T47D (cell line): ENCODE measurements at regions not wholly inside any gene's neighbourhood (a gene's known extent, or its start where the extent isn't known, plus 50 kb on each side); places are given as distances from the start of the nearest gene placed in this dataset.
"Not testable (repeated sequence)": the region's sequence is repeated elsewhere in the genome, so short reads cannot be mapped to it uniquely, and the experiment has no call there.

Experiments used
- DNase-seq, 2 experiments: peaks; one replicate each; pipeline versions ENCODE4 v3.0.0 to v3.0.0-alpha.2; 2011 to 2012; ENCODE audit warnings: low read depth in 1 of 2, low spot score in 1 of 2
- JUND ChIP-seq: IDR thresholded peaks from 2 replicates; pipeline ENCODE4 v1.6.1; 2012; ENCODE audit warnings: low read depth
- in situ Hi-C: cut with HindIII; loops from 2 replicates; pipeline ENCODE4 v1.10.0; 2016; ENCODE audit warnings: low sequenced_read_pairs, low pct_unique_long_range_greater_than_20kb

DNA sequence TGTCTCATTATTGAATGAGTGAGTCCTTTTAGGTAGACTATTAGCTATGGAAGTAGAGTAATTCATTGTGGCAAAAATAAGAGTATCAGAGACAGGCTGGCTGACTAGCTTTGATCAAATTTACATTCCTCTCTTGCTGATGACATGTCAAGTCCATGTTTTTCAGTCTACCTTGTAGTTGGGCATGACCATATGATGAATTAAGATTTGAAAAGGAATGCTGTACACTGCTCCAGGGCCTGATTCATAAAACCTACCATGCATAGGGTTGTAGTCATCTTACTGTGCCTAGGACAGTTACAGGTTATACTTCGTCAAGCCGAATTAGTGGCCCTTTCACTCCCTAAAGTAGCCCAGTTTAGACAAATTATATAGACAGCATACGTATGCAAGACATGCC is 545.7 kb upstream of the MIS18BP1 start:
- DNase-seq: no peak
- in situ Hi-C loops: no loop called here
- TF ChIP-seq JUND: no peak

DNA sequence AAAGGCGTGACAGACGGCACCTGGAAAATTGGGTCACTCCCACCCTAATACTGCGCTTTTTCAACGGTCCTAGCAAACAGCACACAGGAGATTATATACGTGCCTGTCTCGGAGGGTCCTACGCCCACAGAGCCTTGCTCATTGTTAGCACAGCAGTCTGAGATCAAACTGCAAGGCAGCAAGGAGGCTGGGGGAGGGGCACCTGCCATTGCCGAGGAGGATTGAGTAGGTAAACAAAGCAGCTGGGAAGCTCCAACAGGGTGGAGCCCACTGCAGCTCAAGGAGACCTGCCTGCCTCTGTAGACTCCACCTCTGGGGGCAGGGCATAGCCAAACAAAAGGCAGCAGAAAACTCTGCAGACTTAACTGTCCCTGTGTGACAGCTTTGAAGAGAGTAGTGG is 543.0 kb upstream of the MIS18BP1 start:
- not testable (repeated sequence) for DNase-seq

DNA sequence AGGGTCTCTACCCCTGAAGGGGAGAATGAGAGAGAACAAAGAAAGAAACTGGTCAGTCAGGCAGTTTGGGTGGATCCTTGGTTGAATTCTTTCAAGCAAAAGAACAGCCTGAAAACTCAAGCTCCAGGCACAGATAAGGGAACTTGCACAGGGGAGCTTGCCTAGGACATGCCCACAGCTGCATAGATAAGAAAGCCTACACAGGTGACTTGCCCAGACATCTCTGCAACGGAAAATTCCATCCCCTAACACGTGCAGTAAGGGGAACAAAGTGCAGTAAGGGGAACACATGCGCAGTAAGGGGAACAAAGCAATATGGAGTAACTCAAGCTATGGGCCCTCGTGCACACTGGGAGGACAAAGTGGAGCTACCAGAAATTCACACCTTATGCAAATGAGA is 540.1 kb upstream of the MIS18BP1 start:
- DNase-seq: no peak
- TF ChIP-seq JUND: no peak
- in situ Hi-C loops: no loop called here

More for the DNA sequence above, 543.0 kb upstream of the MIS18BP1 start:
- in situ Hi-C loops: not testable (repeated sequence)

DNA sequence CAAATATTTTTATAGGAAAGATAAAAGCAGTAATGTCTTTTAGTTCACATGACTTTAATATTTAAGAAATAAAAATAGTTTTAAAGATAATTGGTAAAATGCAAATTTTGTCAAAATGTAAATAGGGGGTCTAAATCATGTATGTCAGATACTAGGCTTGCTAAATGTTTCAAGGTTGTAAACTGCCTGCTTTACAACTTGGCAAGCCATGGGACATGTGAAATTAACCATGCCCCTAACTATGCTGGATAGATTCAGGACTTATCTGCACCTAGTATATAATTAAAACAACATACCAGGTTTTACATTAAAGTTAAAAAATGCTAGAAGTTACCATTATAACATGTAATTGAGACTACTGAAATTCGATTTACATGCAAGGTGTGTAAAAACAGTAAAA is 537.3 kb upstream of the MIS18BP1 start:
- DNase-seq: no peak
- no peak for TF ChIP-seq JUND
- in situ Hi-C loops: no loop called here

DNA sequence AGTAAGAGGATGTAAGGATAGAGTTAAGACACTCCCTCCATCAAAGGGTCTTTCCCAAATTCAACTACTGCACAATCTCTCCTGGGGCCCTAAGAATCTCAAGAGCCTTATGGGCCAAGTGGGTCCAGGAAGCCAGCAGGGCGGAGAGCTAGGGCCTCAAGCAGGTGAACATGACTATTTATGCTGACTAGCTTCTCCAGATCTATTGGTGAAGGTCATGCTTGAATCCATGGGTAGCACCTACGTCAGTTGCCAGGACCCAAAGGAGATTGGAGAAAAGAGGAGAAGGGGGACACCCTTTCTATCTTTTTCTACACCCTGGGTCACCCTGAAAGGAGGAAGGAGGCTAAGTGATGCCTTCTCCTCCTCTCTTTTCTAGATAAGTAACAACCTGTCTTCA is 534.2 kb upstream of the MIS18BP1 start:
- in situ Hi-C loops: no loop called here
- no peak for DNase-seq
- TF ChIP-seq JUND: no peak

DNA sequence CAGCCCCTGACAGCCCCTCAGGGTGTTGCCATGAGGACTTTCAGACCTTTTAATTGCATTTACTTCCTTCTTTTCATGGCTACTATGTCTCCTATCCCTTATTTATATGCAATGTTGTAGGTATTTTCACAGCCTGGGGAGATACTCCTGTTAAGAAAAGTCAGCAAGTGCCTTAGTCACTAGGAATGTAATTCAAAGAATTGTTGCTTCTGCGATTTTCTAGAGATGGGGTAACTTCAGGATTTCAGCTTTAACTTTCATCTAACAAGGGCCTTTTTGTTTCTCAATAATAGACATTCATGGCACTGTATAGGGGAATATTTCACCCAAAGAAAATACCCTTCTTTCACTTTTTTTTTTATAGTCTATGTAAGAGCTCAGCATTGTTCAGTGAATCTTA is 533.3 kb upstream of the MIS18BP1 start:
- in situ Hi-C loops: no loop called here
- DNase-seq: no peak
- no peak for TF ChIP-seq JUND

DNA sequence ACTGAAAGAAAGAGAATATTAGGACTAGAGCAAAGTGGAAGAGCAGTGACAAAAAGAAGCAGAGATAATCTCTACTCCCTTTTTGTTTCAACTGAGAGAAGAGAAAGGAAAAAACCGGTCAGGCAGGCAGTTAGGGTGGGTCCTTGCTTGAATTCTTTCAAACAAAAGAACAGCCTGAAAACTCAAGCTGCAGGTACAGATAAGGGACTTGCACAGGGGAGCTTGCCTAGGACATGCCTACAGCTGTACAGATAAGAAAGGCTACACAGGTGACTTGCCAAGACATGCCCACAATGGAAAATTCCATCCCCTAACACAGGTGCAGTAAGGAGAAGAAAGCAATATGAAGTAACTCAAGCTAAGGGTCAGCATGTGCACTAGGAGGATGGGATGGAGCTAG is 532.2 kb upstream of the MIS18BP1 start:
- DNase-seq: peak in 1 of 2 experiments; percentile 37
- no peak for TF ChIP-seq JUND
- in situ Hi-C loops: no loop called here

DNA sequence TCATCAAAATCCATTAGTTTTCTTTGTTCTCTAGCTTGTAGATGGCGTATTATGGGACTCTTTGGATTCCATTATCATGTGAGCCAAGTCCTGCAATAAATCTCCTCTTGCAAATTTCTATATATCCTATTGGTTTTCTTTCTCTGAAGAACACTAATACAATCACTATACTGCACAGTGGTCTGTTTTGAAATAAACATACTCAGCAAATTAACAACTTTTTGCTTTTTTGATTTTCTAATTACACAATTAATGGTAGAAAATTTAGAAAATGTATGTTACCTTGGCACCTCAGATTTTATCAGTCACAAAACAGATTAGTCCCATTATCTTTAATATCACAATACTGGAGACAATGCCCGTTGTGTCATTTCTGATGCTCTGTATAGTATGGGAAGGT is 513.2 kb upstream of the MIS18BP1 start:
- DNase-seq: no peak
- no peak for TF ChIP-seq JUND
- in situ Hi-C loops: no loop called here

DNA sequence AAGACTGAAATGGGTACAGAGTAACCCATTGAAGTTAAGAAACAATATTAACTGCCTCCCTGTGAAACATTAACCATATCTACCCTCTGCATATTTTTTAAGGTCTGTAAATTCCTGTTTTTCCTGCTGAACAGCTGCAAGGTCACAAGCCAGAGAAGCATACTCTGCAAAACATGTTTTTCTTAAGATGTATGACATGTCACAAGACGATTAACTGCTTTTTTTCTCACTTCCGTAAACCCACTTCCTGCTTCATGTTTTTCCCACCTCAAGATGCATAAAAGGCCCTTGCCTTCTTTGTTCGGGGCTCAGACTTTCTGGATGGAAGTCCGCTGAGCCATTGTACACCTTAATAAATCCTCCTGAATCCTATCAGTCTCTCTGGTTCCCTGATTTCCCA is 504.7 kb upstream of the MIS18BP1 start:
- TF ChIP-seq JUND: no peak
- in situ Hi-C loops: no loop called here

DNA sequence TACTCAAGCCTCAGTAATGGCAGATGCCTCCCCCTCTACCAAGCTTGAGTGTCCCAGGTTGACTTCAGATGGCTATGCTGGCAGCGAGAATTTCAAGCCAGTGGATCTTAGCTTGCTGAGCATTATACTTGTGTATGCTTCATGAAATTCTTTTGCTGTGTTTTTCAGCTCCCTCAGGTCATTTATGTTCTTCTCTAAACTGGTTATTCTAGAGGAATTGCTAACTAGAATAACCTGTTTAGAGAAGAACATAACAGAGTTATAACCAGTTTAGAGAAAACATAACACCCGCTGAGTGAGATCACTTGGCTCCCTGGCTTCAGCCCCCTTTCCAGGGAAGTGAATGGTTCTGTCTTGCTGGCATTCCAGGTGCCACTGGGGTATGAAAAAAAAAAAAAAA is 503.4 kb upstream of the MIS18BP1 start:
- peak in 1 of 2 experiments; percentile 74 for DNase-seq
- in situ Hi-C loops: not testable (repeated sequence)

More for the DNA sequence above, 504.7 kb upstream of the MIS18BP1 start:
- DNase-seq: peak in 1 of 2 experiments; percentile 12

DNA sequence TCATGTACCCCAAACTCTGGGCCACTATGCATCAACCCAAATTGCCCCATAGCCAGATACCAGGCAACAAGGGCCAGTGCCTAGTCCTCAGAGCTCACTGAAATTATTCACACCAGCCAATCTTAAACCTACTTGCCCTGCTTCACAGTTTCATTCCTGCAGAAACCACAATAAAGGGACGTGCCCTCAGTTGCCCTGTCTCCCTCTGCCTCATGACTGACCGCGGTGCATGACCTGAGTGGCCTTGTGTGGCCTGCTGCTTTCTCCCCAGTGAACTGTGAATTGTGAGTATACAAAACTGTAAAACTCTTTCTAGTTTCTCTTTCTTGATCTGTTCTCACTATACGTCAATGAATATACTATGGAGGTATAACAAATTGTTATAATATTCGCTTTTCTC is 490.9 kb upstream of the MIS18BP1 start:
- no peak for DNase-seq
- in situ Hi-C loops: no loop called here
- no peak for TF ChIP-seq JUND

DNA sequence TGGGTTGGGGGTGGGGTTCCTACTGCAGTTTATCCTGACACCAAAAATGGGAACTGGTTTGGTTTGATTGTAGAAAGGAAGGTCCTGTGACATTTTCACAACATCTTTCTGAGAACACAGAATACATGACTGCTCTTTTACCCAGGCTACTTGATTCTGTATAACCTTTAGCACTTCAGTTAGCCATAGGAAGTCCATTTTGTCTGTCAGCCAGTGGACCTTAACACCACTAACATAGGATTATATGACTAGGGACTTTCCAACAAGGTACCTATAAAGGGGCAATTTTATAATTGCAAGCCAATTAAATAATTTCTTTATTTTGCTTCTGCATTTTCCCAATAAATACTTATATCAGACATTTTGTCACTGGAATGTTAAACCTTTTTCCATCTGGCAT is 489.2 kb upstream of the MIS18BP1 start:
- no peak for TF ChIP-seq JUND
- DNase-seq: no peak
- in situ Hi-C loops: no loop called here

DNA sequence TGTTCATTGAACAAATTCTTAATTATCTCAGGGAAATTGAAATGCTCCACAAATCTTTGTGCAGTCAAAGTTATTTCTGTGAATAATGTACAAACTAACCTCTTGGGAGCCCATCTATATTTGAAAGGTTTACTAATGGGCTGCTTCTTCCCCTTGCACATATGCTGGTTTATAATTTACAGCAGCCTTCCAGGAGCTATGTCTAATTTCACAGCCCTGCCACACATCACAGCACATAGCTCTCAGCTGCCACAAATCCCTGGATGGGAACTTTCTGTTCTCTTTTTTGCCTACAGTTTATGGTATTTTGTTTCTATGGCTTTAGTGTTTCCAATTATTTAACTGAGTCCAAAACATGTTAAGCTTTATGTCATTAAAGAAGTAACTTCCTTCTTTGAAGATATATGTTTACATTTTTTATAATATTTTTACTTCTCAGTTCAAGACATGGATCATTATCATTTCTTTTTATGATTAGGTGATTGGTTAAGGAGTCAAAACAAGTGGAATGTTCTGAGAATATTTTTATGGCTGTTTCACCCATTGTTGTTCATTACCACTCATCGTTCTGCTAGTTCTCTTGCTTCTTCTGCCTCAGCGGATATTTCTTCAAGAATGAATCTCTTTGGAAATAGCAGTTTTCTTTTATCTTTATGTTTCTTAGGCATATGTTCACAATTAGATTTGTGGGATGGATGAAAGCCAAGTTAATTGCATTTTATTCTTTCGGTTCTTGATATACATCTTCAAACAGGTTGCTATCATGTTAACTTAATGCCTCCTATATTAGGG is 475.6 kb upstream of the MIS18BP1 start:
- in situ Hi-C loops: no loop called here
- DNase-seq: no peak
- no peak for TF ChIP-seq JUND

DNA sequence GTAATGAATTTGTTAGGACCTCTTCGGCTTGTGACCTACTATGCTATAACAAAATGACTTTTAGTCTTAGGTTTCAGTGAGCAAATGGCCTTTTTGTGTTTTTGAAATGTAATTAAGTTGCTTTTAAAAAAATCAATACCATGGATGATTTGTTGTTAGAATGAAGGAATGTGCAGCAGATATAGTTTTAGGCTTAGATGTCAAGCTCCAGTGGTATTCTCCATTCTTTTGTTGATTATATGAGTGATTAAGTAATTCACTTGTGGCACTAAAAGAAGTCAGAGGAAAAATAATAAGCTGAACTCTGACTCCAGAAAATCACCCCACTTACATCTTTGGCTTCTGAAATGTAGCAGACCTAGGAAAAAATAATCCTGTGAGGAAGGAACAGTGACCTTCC is 474.1 kb upstream of the MIS18BP1 start:
- DNase-seq: no peak
- no peak for TF ChIP-seq JUND
- in situ Hi-C loops: no loop called here
